Fibroblast of lung (primary cell): ENCODE measurements at regions not wholly inside any gene's neighbourhood (a gene's known extent, or its start where the extent isn't known, plus 50 kb on each side); places are given as distances from the start of the nearest gene placed in this dataset.

ENCODE experiments used
- CTCF ChIP-seq, 2 donors: IDR thresholded peaks in 1 of 2; conservative IDR thresholded peaks in 1 of 2; 1 replicate in 1 of 2; 2 replicates in 1 of 2; pipeline ENCODE4 v1.5.1; 2011 to 2012; ENCODE audit warnings: low read length in 2 of 2, control low read depth in 1 of 2, inconsistent platforms in 1 of 2, low read depth in 1 of 2, mild to moderate bottlenecking in 1 of 2
- EZH2 ChIP-seq: IDR thresholded peaks from 2 replicates; pipeline ENCODE4 v1.5.1; 2012; ENCODE audit warnings: low read length, control low read depth, mild to moderate bottlenecking; ENCODE audit errors: missing control alignments

- no peak for TF ChIP-seq CTCF (conservative IDR thresholded peaks at IDR 0.05 in 1 of 2, IDR thresholded peaks at IDR 0.05 in 1 of 2; ENCODE audit: low read depth in 1 of 2, low read length in 2 of 2)
- TF ChIP-seq EZH2 = no peak
Measured at GRCh38 chr12:4137441-4137840, 136.1 kb upstream of the CCND2 start.
